B cell (primary cell): ENCODE measurements at regions not wholly inside any gene's neighbourhood (a gene's known extent, or its start where the extent isn't known, plus 50 kb on each side); places are given as distances from the start of the nearest gene placed in this dataset.

Experiments used
- ATAC-seq: fragments of 200-7000 bp; cut with Tn5 transposase; one replicate; pipeline ENCODE4 v1.10.0; 2021; ENCODE audit warnings: low read depth, mild to moderate bottlenecking, moderate number of reproducible peaks, moderate library complexity
- CTCF ChIA-PET: fragments of 350-600 bp; sonication (Branson Sonifier 250); formaldehyde crosslinking; loops from one replicate; lab custom pipeline; 2021; ENCODE audit warnings: antibody characterized with exemption, inconsistent platforms; lab: Charles Lee
- POLR2A ChIA-PET: fragments of 350-600 bp; sonication (Branson Sonifier 250); formaldehyde crosslinking; loops from one replicate; lab custom pipeline; 2021; ENCODE audit warnings: antibody characterized with exemption; lab: Charles Lee
- DNase-seq: peaks from one replicate; pipeline ENCODE4 v3.0.0; 2013
- H2AFZ ChIP-seq: 2 replicates; pipeline ENCODE4 v1.6.1; 2012; ENCODE audit warnings: mild to moderate bottlenecking, low read depth, low read length; ENCODE audit not compliant: insufficient read depth, poor library complexity, severe bottlenecking
- H3K27ac ChIP-seq, 2 donors: 1 replicate in 1 of 2; 2 replicates in 1 of 2; pipeline ENCODE4 v1.5.1; 2012 to 2013; ENCODE audit warnings: low read length in 2 of 2, mild to moderate bottlenecking in 2 of 2, moderate library complexity in 1 of 2
- H3K27me3 ChIP-seq, 4 experiments: fragments of 200-600 bp in 1 of 4; sonication (generic) in 1 of 4; replicated peaks in 1 of 4; 1 replicate in 2 of 4; 2 replicates in 2 of 4; pipeline versions ENCODE4 v1.6.1 to v1.7.0; 2013 to 2016; ENCODE audit warnings: low read length in 3 of 4, mild to moderate bottlenecking in 2 of 4, mixed read lengths in 1 of 4, moderate library complexity in 1 of 4; ENCODE audit not compliant: insufficient read depth in 4 of 4, control insufficient read depth in 3 of 4; ENCODE audit errors: control extremely low read depth in 1 of 4
- H3K36me3 ChIP-seq, 2 experiments: replicated peaks in 1 of 2; 1 replicate in 1 of 2; 2 replicates in 1 of 2; pipeline versions ENCODE4 v1.6.1 to v1.7.1; 2013; ENCODE audit warnings: low read length in 1 of 2; ENCODE audit not compliant: insufficient read depth in 2 of 2, control insufficient read depth in 1 of 2; ENCODE audit errors: control extremely low read depth in 1 of 2, extremely low read depth in 1 of 2
- H3K4me1 ChIP-seq, 2 donors: fragments of 200-600 bp in 1 of 2; sonication (generic) in 1 of 2; 1 replicate in 1 of 2; 2 replicates in 1 of 2; pipeline versions ENCODE4 v1.5.1 to v1.6.1; 2013 to 2017; ENCODE audit warnings: low read length in 2 of 2; ENCODE audit not compliant: control insufficient read depth in 2 of 2, insufficient read depth in 2 of 2
- H3K4me2 ChIP-seq: replicated peaks from 2 replicates; pipeline ENCODE3; 2012; ENCODE audit warnings: mild to moderate bottlenecking, low read depth, low read length; ENCODE audit not compliant: poor library complexity, severe bottlenecking
- H3K4me3 ChIP-seq, 5 experiments: fragments of 200-600 bp in 1 of 5; sonication (generic) in 1 of 5; 1 replicate in 3 of 5; 2 replicates in 2 of 5; pipeline versions ENCODE4 v1.5.1 to v1.7.0; 2011 to 2016; ENCODE audit warnings: low read length in 4 of 5, mild to moderate bottlenecking in 4 of 5, low read depth in 2 of 5, control low read depth in 1 of 5, moderate library complexity in 1 of 5; ENCODE audit not compliant: insufficient read depth in 1 of 5; ENCODE audit errors: control extremely low read depth in 1 of 5, extremely low read depth in 1 of 5
- H3K79me2 ChIP-seq: fragments of 200-600 bp; sonication (generic); one replicate; pipeline ENCODE4 v1.6.0; 2016; ENCODE audit warnings: low read length; ENCODE audit not compliant: control insufficient read depth, insufficient read depth
- H3K9ac ChIP-seq: fragments of 200-600 bp; sonication (generic); 2 replicates; pipeline ENCODE4 v1.6.1; 2017; ENCODE audit warnings: mild to moderate bottlenecking, low read length, moderate library complexity
- H3K9me3 ChIP-seq, 3 donors: one replicate each; pipeline versions ENCODE4 v1.6.1 to v1.7.1; 2013; ENCODE audit warnings: low read length in 2 of 3; ENCODE audit not compliant: control insufficient read depth in 2 of 3, insufficient read depth in 1 of 3; ENCODE audit errors: control extremely low read depth in 1 of 3
- H4K20me1 ChIP-seq: 2 replicates; pipeline ENCODE4 v1.6.0; 2012; ENCODE audit warnings: mild to moderate bottlenecking, low read length; ENCODE audit not compliant: insufficient read depth, control insufficient read depth, poor library complexity, severe bottlenecking
- H3K27ac Mint-ChIP-seq: one replicate; pipeline ENCODE4 v1.8.0; 2021; ENCODE audit warnings: mixed read lengths
- H3K27me3 Mint-ChIP-seq: one replicate; pipeline ENCODE4 v1.8.0; 2021; ENCODE audit warnings: mixed read lengths
- H3K4me1 Mint-ChIP-seq: one replicate; pipeline ENCODE4 v1.8.0; 2021; ENCODE audit warnings: mixed read lengths
- H3K4me3 Mint-ChIP-seq: one replicate; pipeline ENCODE4 v1.8.0; 2021; ENCODE audit warnings: mixed read lengths
- H3K9me3 Mint-ChIP-seq: one replicate; pipeline ENCODE4 v1.8.0; 2022; ENCODE audit warnings: mixed read lengths; ENCODE audit not compliant: insufficient read depth
- EZH2 ChIP-seq: IDR thresholded peaks from 2 replicates; pipeline ENCODE4 v1.6.1; 2012; ENCODE audit warnings: borderline replicate concordance, low read depth, mild to moderate bottlenecking, moderate library complexity, low read length; ENCODE audit not compliant: insufficient read depth, poor library complexity, severe bottlenecking
- WGBS: methylation state at CpG from one replicate; pipeline ENCODE4 v1.1.5; 2013; ENCODE audit warnings: missing lambda C conversion rate; ENCODE audit not compliant: insufficient coverage; 5-methylcytosine and 5-hydroxymethylcytosine counted together
- intact Hi-C: fragments of 100-400 bp; cut with micrococcal nuclease; formaldehyde crosslinking; loops from one replicate; pipeline ENCODE4 v1.10.0; 2022
- TF ChIP-seq, protein P1 (sequence below): fragments of 200-600 bp; IDR thresholded peaks from one replicate; pipeline ENCODE4 v1.8.0; 2022; ENCODE audit warnings: antibody characterized with exemption, mild to moderate bottlenecking

GRCh38 chr3:43162230-43163084 lies 56.6 kb upstream of the POMGNT2 start:
- DNase-seq (peak; percentile 19), ATAC-seq (no peak)
- ChIA-PET CTCF (interaction anchor here (0.9 to 2.5 kb wide), 5 partner anchors 18 to 341 kb away, joined by 3 to 8 read pairs (median 4); no protein-coding TSS in a partner anchor), POLR2A (no interaction called here)
- no peak overlapping the region for H3K27ac Mint-ChIP-seq
- intact Hi-C loops = no loop called here
- H3K27me3 Mint-ChIP-seq = peaks cover 26% of the 10 kb centered on the region
- H3K9me3 ChIP-seq = peaks cover 0 to 11% (median 3%) of the 10 kb centered on the region in 3 donors
- no peaks in the 10 kb centered on the region for H3K4me1 ChIP-seq
- H3K4me2 ChIP-seq = no peak overlapping the region
- no peaks in the 10 kb centered on the region for H3K79me2 ChIP-seq
- WGBS = 41% methylated on average over 9 of the region's 13 CpGs
- H3K4me1 Mint-ChIP-seq = peaks cover 1% of the 10 kb centered on the region
- H3K9ac ChIP-seq = no peak overlapping the region
- H2AFZ ChIP-seq = peak overlapping the region; percentile 54
- H3K27me3 ChIP-seq = no peaks in the 10 kb centered on the region
- no peak for TF ChIP-seq EZH2
- H3K36me3 ChIP-seq = no peaks in the 10 kb centered on the region
- no peak overlapping the region for H3K4me3 Mint-ChIP-seq
- peaks cover 13% of the 10 kb centered on the region for H3K9me3 Mint-ChIP-seq
- H3K4me3 ChIP-seq = no peak overlapping the region
- no peak overlapping the region for H3K27ac ChIP-seq
- no peaks in the 10 kb centered on the region for H4K20me1 ChIP-seq

GRCh38 chr3:43161684-43162229 lies 55.9 kb upstream of the POMGNT2 start:
- DNase-seq (no peak), ATAC-seq (no peak)
- Histone ChIP-seq H3K4me1 (no peaks in the 10 kb centered on the region), H3K4me2 (no peak overlapping the region), H3K27ac (no peak overlapping the region), H3K9ac (no peak overlapping the region), H3K79me2 (no peaks in the 10 kb centered on the region), H3K4me3 (no peak overlapping the region), H2AFZ (no peak overlapping the region), H3K9me3 (peaks cover 0 to 10% (median 3%) of the 10 kb centered on the region in 3 donors), H3K36me3 (no peaks in the 10 kb centered on the region), H3K27me3 (no peaks in the 10 kb centered on the region), H4K20me1 (no peaks in the 10 kb centered on the region)
- POLR2A ChIA-PET = no interaction called here
- intact Hi-C loops = no loop called here
- Mint-ChIP-seq H3K4me1 (peaks cover 1% of the 10 kb centered on the region), H3K27me3 (peaks cover 26% of the 10 kb centered on the region), H3K27ac (no peak overlapping the region), H3K4me3 (no peak overlapping the region), H3K9me3 (peaks cover 11% of the 10 kb centered on the region)
- CTCF ChIA-PET = interaction anchor here (1.3 to 2.5 kb wide), 2 partner anchors 216 to 228 kb away, joined by 3 to 8 read pairs; no protein-coding TSS in a partner anchor
- TF ChIP-seq EZH2 = no peak
- TF ChIP-seq, protein P1, sequence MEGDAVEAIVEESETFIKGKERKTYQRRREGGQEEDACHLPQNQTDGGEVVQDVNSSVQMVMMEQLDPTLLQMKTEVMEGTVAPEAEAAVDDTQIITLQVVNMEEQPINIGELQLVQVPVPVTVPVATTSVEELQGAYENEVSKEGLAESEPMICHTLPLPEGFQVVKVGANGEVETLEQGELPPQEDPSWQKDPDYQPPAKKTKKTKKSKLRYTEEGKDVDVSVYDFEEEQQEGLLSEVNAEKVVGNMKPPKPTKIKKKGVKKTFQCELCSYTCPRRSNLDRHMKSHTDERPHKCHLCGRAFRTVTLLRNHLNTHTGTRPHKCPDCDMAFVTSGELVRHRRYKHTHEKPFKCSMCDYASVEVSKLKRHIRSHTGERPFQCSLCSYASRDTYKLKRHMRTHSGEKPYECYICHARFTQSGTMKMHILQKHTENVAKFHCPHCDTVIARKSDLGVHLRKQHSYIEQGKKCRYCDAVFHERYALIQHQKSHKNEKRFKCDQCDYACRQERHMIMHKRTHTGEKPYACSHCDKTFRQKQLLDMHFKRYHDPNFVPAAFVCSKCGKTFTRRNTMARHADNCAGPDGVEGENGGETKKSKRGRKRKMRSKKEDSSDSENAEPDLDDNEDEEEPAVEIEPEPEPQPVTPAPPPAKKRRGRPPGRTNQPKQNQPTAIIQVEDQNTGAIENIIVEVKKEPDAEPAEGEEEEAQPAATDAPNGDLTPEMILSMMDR = no peak
- 59% methylated on average over 5 of the region's 5 CpGs for WGBS
